ENCODE measurements at regions not wholly inside any gene's neighbourhood (a gene's known extent, or its start where the extent isn't known, plus 50 kb on each side); places are given as distances from the start of the nearest gene placed in this dataset.

DNA sequence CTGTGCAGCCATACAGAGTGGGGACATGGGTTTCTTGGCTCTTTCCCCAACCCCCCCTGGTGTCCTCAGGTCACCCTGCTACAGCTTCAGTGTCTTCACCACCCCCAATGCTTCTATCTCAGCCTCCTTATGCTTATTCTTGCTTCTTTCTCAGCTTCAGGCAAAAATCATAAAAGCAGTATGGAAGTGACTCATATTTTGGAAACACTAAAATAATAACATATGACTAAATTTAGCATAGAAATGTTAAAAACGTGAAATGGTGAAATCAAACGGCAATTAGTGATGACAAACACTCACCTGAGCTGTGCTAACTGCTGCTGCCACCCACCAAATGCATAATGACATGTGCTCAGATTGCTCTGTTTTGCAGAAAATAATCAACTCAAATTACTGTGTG, 475.2 kb upstream of the EPHA3 start:
- TF ChIP-seq, protein P1, sequence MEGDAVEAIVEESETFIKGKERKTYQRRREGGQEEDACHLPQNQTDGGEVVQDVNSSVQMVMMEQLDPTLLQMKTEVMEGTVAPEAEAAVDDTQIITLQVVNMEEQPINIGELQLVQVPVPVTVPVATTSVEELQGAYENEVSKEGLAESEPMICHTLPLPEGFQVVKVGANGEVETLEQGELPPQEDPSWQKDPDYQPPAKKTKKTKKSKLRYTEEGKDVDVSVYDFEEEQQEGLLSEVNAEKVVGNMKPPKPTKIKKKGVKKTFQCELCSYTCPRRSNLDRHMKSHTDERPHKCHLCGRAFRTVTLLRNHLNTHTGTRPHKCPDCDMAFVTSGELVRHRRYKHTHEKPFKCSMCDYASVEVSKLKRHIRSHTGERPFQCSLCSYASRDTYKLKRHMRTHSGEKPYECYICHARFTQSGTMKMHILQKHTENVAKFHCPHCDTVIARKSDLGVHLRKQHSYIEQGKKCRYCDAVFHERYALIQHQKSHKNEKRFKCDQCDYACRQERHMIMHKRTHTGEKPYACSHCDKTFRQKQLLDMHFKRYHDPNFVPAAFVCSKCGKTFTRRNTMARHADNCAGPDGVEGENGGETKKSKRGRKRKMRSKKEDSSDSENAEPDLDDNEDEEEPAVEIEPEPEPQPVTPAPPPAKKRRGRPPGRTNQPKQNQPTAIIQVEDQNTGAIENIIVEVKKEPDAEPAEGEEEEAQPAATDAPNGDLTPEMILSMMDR (IDR thresholded peaks at IDR 0.05; ENCODE audit: extremely low read depth, missing control alignments) = no peak
- DNase-seq (ENCODE audit: low spot score) = no peak

DNA sequence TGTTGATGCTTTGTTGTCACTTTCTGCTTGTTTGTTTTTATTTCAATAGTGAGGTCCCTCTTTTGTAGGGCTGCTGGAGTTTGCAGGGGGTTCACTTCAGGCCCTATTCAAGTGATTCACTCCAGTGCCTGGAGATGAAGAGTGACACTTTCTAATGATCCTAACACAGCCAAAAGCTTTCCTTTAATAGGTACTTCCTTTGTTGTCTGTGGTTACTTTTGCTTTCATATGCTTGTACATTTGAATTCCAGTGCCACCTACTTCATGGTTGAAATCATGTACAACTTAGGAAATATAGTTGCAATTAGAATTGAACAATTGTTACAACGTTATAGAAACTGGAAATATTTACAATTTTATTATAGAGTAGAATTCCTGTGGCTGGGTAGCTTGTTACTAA, 466.8 kb upstream of the EPHA3 start:
- TF ChIP-seq, protein P1 (IDR thresholded peaks at IDR 0.05; ENCODE audit: extremely low read depth, missing control alignments) = no peak
- no peak for DNase-seq (ENCODE audit: low spot score)

DNA sequence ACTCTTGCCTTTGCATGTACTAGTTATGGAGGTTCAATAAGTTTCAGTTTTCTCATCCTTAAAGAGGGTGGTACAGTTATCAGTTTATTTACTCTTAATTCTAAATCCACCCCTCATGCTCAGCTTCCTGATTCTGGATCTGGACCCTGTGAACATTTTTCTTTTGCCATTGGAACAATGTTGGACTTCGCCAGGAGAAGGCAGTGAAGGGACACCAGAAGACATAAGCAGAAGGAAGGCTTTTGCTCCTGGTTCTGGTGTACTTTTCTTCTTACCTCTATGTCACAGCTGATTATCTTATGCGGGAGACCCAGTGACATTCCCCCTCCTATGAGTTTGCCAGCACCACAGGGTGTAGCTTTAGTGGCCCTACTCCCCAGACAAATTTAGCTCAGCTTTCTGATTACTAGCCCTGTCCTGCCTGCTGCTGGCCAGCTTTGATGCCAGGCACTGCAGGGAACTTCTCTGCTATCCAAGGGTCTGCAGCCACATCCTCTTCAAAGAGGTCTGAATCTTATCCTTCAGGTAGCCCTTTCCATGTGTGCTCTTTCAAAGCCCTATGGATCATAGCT, 466.3 kb upstream of the EPHA3 start:
- TF ChIP-seq, protein P1 (IDR thresholded peaks at IDR 0.05; ENCODE audit: extremely low read depth, missing control alignments) = no peak
- DNase-seq (ENCODE audit: low spot score) = no peak

DNA sequence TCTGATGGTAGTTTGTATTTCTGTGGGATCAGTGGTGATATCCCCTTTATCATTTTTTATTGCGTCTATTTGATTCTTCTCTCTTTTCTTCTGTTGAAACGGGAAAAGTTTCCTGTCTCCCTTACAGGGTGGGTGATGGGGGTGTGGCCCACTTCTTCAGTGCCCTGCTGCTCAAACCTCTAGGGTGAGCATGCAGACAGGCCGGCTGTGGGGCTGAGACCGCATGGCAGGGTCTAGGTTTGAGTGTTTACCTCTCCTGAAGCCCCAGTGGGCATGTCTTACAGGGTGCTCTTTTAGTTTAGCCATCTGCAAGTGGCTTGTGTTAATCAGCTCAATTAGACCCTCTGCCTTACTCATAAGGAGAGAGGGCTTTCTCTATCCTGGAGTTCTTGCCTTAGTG, 450.0 kb upstream of the EPHA3 start:
- TF ChIP-seq, protein P1 (IDR thresholded peaks at IDR 0.05; ENCODE audit: extremely low read depth, missing control alignments) = no peak
- no peak for DNase-seq (ENCODE audit: low spot score)

DNA sequence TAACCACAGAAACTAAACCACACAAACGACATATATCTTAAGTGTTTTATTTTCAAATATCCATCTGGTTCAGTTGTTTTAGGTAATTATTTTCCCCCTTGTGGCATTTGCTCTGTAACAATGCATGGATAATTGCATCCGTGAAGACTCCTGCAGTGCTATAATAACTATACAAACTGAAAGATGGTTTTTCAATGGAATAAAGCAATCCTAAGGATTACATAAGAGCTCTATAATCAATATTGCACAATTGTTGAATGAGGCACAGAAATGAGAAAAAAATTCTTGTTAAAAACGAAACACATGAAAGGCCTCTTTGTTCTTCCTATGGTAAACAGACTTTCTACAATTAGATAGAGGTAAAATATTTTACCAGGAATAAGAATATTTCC, 446.0 kb upstream of the EPHA3 start:
- TF ChIP-seq, protein P1 (IDR thresholded peaks at IDR 0.05; ENCODE audit: extremely low read depth, missing control alignments) = no peak

DNA sequence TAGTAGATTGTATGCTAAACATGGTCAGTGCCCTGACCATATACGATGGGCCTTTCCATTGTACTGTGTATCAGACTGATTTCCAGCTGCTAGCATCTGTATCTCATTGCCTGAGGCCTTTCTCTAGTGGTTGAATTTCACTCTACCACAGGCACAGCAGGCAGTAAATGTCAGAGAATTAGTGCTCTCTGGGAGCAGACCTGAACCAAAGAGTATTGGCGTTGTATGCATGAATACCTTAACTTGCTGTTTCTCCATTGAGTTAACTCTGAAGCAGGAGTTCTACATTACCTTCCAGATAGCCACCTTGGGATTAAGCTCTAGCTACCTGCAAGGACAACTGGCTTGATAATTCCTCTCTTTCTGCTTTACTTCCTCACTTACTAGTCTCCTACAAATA, 439.2 kb upstream of the EPHA3 start:
- TF ChIP-seq, protein P1 (IDR thresholded peaks at IDR 0.05; ENCODE audit: extremely low read depth, missing control alignments) = no peak

More for the DNA sequence above, 446.0 kb upstream of the EPHA3 start:
- no peak for DNase-seq (ENCODE audit: low spot score)

DNA sequence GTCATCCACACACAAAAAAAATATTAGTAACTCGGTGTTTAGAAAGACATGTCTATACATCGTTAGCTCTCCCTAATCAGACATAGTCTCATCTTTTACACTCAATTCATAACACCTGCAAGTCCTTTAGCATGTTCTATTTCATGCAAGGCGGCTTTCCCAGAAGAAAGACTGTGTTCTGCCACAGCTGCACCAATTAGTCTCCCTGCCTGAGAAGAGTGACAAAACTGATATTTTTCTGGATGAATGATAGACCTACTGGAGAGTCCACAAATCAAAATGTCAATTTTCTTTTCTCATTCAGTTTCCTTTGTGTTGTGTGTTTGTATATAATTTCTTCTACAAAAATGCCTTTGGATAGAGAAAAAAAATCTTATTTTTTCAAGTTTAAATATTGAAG, 435.8 kb upstream of the EPHA3 start:
- DNase-seq (ENCODE audit: low spot score) = no peak
- TF ChIP-seq, protein P1 (IDR thresholded peaks at IDR 0.05; ENCODE audit: extremely low read depth, missing control alignments) = no peak

More for the DNA sequence above, 439.2 kb upstream of the EPHA3 start:
- DNase-seq (ENCODE audit: low spot score) = no peak
